ENCODE measurements at regions not wholly inside any gene's neighbourhood (a gene's known extent, or its start where the extent isn't known, plus 50 kb on each side); places are given as distances from the start of the nearest gene placed in this dataset.

GRCh38 chr4:147044241-147044640 lies 98.6 kb upstream of the TTC29 start:
- TF ChIP-seq CTCF (optimal IDR thresholded peaks at IDR 0.05 in 1 of 3, IDR thresholded peaks at IDR 0.05 in 1 of 3, conservative IDR thresholded peaks at IDR 0.05 in 1 of 3; ENCODE audit: extremely low read depth in 1 of 3, insufficient read depth in 2 of 3, low read length in 3 of 3) (no peak), EZH2 (IDR thresholded peaks at IDR 0.05; ENCODE audit: low read length) (no peak)
